GM12878 (cell line): ENCODE measurements at regions not wholly inside any gene's neighbourhood (a gene's known extent, or its start where the extent isn't known, plus 50 kb on each side); places are given as distances from the start of the nearest gene placed in this dataset.

ENCODE experiments used
- CTCF ChIP-seq, 3 experiments: IDR thresholded peaks in 2 of 3; conservative IDR thresholded peaks in 1 of 3; 2 replicates each; pipeline ENCODE4 v1.5.1; 2011; ENCODE audit warnings: low read depth in 3 of 3, low read length in 3 of 3, mild to moderate bottlenecking in 3 of 3, control low read depth in 2 of 3, moderate library complexity in 2 of 3, inconsistent platforms in 1 of 3, mixed read lengths in 1 of 3; ENCODE audit not compliant: control insufficient read depth in 2 of 3, insufficient read depth in 1 of 3; ENCODE audit errors: extremely low read depth in 1 of 3
- FOXM1 ChIP-seq: IDR thresholded peaks from 2 replicates; pipeline ENCODE4 v1.6.1; 2012; ENCODE audit warnings: low read depth, mild to moderate bottlenecking, inconsistent platforms, low read length, moderate library complexity

- TF ChIP-seq CTCF (IDR thresholded peaks at IDR 0.05 in 2 of 3, conservative IDR thresholded peaks at IDR 0.05 in 1 of 3; ENCODE audit: control insufficient read depth in 2 of 3, extremely low read depth in 1 of 3, insufficient read depth in 1 of 3, low read depth in 3 of 3, low read length in 3 of 3) = no peak
- no peak for TF ChIP-seq FOXM1
Measured at GRCh38 chr6:22783931-22784330, 214.6 kb downstream of the HDGFL1 start.
